ENCODE measurements at regions not wholly inside any gene's neighbourhood (a gene's known extent, or its start where the extent isn't known, plus 50 kb on each side); places are given as distances from the start of the nearest gene placed in this dataset.
A peak's percentile ranks its signal among the peaks of the same experiment; 100 is the strongest.

- H3K4me3 ChIP-seq (ENCODE audit: low read depth, low read length): no peak overlapping the region
- FAIRE-seq: no peak
- H3K36me3 ChIP-seq (ENCODE audit: control insufficient read depth, insufficient read depth, low read length): no peaks in the 10 kb centered on the region
- TF ChIP-seq CTCF (IDR thresholded peaks at IDR 0.05; ENCODE audit: insufficient read depth, low read length, severe bottlenecking): no peak
- no peaks in the 10 kb centered on the region for H3K27me3 ChIP-seq (ENCODE audit: control insufficient read depth, insufficient read depth, low read length)
- DNase-seq (ENCODE audit: low read depth): no peak
Measured at GRCh38 chr14:44372231-44372630, 134.9 kb downstream of the FSCB start.

- TF ChIP-seq CTCF (IDR thresholded peaks at IDR 0.05; ENCODE audit: insufficient read depth, low read length, severe bottlenecking): no peak
Measured at GRCh38 chr14:44370727-44371126, 136.4 kb downstream of the FSCB start.

GRCh38 chr14:44369401-44370123 is 137.5 kb downstream of the FSCB start:
- H3K36me3 ChIP-seq (ENCODE audit: control insufficient read depth, insufficient read depth, low read length): no peaks in the 10 kb centered on the region
- H3K27me3 ChIP-seq (ENCODE audit: control insufficient read depth, insufficient read depth, low read length): no peaks in the 10 kb centered on the region
- H3K4me3 ChIP-seq (ENCODE audit: low read depth, low read length): no peak overlapping the region
- no peak for TF ChIP-seq CTCF (IDR thresholded peaks at IDR 0.05; ENCODE audit: insufficient read depth, low read length, severe bottlenecking)
- peak; percentile 33 for DNase-seq (ENCODE audit: low read depth)
- FAIRE-seq: no peak

More at GRCh38 chr14:44370727-44371126, 136.4 kb downstream of the FSCB start:
- DNase-seq (ENCODE audit: low read depth) (no peak), FAIRE-seq (no peak)
- H3K36me3 ChIP-seq (ENCODE audit: control insufficient read depth, insufficient read depth, low read length): no peaks in the 10 kb centered on the region
- H3K27me3 ChIP-seq (ENCODE audit: control insufficient read depth, insufficient read depth, low read length): no peaks in the 10 kb centered on the region
- H3K4me3 ChIP-seq (ENCODE audit: low read depth, low read length): no peak overlapping the region

GRCh38 chr14:44361083-44361482 is 146.0 kb downstream of the FSCB start:
- FAIRE-seq (no peak), DNase-seq (ENCODE audit: low read depth) (no peak)
- Histone ChIP-seq H3K27me3 (ENCODE audit: control insufficient read depth, insufficient read depth, low read length) (no peaks in the 10 kb centered on the region), H3K4me3 (ENCODE audit: low read depth, low read length) (no peak overlapping the region), H3K36me3 (ENCODE audit: control insufficient read depth, insufficient read depth, low read length) (no peaks in the 10 kb centered on the region)
- no peak for TF ChIP-seq CTCF (IDR thresholded peaks at IDR 0.05; ENCODE audit: insufficient read depth, low read length, severe bottlenecking)

GRCh38 chr14:44353805-44354204 is 153.3 kb downstream of the FSCB start:
- DNase-seq (ENCODE audit: low read depth) (no peak), FAIRE-seq (no peak)
- TF ChIP-seq CTCF (IDR thresholded peaks at IDR 0.05; ENCODE audit: insufficient read depth, low read length, severe bottlenecking): no peak
- no peak overlapping the region for H3K4me3 ChIP-seq (ENCODE audit: low read depth, low read length)
- H3K36me3 ChIP-seq (ENCODE audit: control insufficient read depth, insufficient read depth, low read length): no peaks in the 10 kb centered on the region
- H3K27me3 ChIP-seq (ENCODE audit: control insufficient read depth, insufficient read depth, low read length): no peaks in the 10 kb centered on the region

- no peak overlapping the region for H3K4me3 ChIP-seq (ENCODE audit: low read depth, low read length)
- DNase-seq (ENCODE audit: low read depth) (no peak), FAIRE-seq (no peak)
- H3K27me3 ChIP-seq (ENCODE audit: control insufficient read depth, insufficient read depth, low read length): no peaks in the 10 kb centered on the region
- H3K36me3 ChIP-seq (ENCODE audit: control insufficient read depth, insufficient read depth, low read length): no peaks in the 10 kb centered on the region
- no peak for TF ChIP-seq CTCF (IDR thresholded peaks at IDR 0.05; ENCODE audit: insufficient read depth, low read length, severe bottlenecking)
Measured at GRCh38 chr14:44352201-44352600, 154.9 kb downstream of the FSCB start.
